ENCODE measurements at regions not wholly inside any gene's neighbourhood (a gene's known extent, or its start where the extent isn't known, plus 50 kb on each side); places are given as distances from the start of the nearest gene placed in this dataset.

GRCh38 chr9:14517154-14517906, 175.9 kb downstream of the ZDHHC21 start:
- DNase-seq: no peak

- DNase-seq: no peak
These were observed 176.6 kb downstream of the ZDHHC21 start for GRCh38 chr9:14516656-14517055.

GRCh38 chr9:14515571-14516198, 177.5 kb downstream of the ZDHHC21 start:
- DNase-seq: no peak

- DNase-seq: no peak
These were observed 178.2 kb downstream of the ZDHHC21 start for GRCh38 chr9:14515049-14515448.

- DNase-seq: no peak
These were observed 180.3 kb downstream of the ZDHHC21 start for GRCh38 chr9:14512942-14513341.

- no peak for DNase-seq
These were observed 181.8 kb downstream of the ZDHHC21 start for GRCh38 chr9:14511452-14511851.

- no peak for DNase-seq
These were observed 184.3 kb downstream of the ZDHHC21 start for GRCh38 chr9:14508884-14509283.

GRCh38 chr9:14501366-14501765, 187.4 kb upstream of the NFIB start:
- DNase-seq: no peak

GRCh38 chr9:14500705-14501104, 186.8 kb upstream of the NFIB start:
- DNase-seq: no peak

- no peak for DNase-seq
These were observed 186.0 kb upstream of the NFIB start for GRCh38 chr9:14499976-14500375.

GRCh38 chr9:14498824-14499223, 184.9 kb upstream of the NFIB start:
- no peak for DNase-seq

GRCh38 chr9:14497476-14497875, 183.5 kb upstream of the NFIB start:
- DNase-seq: no peak

GRCh38 chr9:14488421-14489190, 174.7 kb upstream of the NFIB start:
- no peak for DNase-seq

GRCh38 chr9:14487547-14488185, 173.7 kb upstream of the NFIB start:
- DNase-seq: no peak

- DNase-seq: no peak
These were observed 171.4 kb upstream of the NFIB start for GRCh38 chr9:14485366-14485765.

GRCh38 chr9:14482856-14483255, 168.9 kb upstream of the NFIB start:
- DNase-seq: no peak

GRCh38 chr9:14480526-14480925, 166.6 kb upstream of the NFIB start:
- DNase-seq: no peak

- DNase-seq: no peak
These were observed 165.2 kb upstream of the NFIB start for GRCh38 chr9:14479163-14479560.

- no peak for DNase-seq
These were observed 164.5 kb upstream of the NFIB start for GRCh38 chr9:14478175-14479162.

GRCh38 chr9:14471041-14471440, 157.1 kb upstream of the NFIB start:
- no peak for DNase-seq

GRCh38 chr9:14467675-14468374, 153.9 kb upstream of the NFIB start:
- DNase-seq: no peak

GRCh38 chr9:14466828-14467227, 152.9 kb upstream of the NFIB start:
- no peak for DNase-seq

All from NCI-H2227 treated with DMSO at 0.1 percent for 48 hours (cell line).